Ovary (tissue), 7 donors: ENCODE measurements at regions not wholly inside any gene's neighbourhood (a gene's known extent, or its start where the extent isn't known, plus 50 kb on each side); places are given as distances from the start of the nearest gene placed in this dataset.
"Not testable (repeated sequence)": the region's sequence is repeated elsewhere in the genome, so short reads cannot be mapped to it uniquely, and the experiment has no call there.

Experiments used
- DNase-seq, 5 donors: peaks; one replicate each; pipeline ENCODE4 v3.0.0-alpha.2; 2019 to 2020
- H3K27ac ChIP-seq, 2 donors: fragments of 200-600 bp; one replicate each; pipeline versions ENCODE4 v1.5.1 to v1.8.0; 2019 to 2022
- H3K27me3 ChIP-seq: fragments of 200-600 bp; one replicate; pipeline ENCODE4 v1.8.0; 2022
- H3K36me3 ChIP-seq: fragments of 200-600 bp; sonication (generic); one replicate; pipeline ENCODE4 v1.5.1; 2019
- H3K4me1 ChIP-seq: one replicate; pipeline ENCODE4 v1.8.1; 2013; ENCODE audit warnings: mild to moderate bottlenecking, moderate library complexity; ENCODE audit not compliant: insufficient read depth
- H3K4me3 ChIP-seq: fragments of 200-600 bp; sonication (generic); one replicate; pipeline ENCODE4 v1.5.1; 2017
- H3K9me3 ChIP-seq, 2 donors: fragments of 200-600 bp in 1 of 2; sonication (generic) in 1 of 2; one replicate each; pipeline versions ENCODE4 v1.5.1 to v1.8.1; 2013 to 2019; ENCODE audit warnings: mild to moderate bottlenecking in 1 of 2, moderate library complexity in 1 of 2
- CTCF ChIP-seq, 3 donors: fragments of 450-650 bp in 2 of 3; fragments of 200-600 bp in 1 of 3; IDR thresholded peaks; one replicate each; pipeline versions ENCODE4 v1.5.1 to v1.8.0; 2016 to 2022; ENCODE audit warnings: antibody characterized with exemption in 3 of 3, mild to moderate bottlenecking in 1 of 3
- EP300 ChIP-seq: sonication (generic); formaldehyde crosslinking; IDR thresholded peaks from one replicate; pipeline ENCODE4 v1.6.1; 2017; ENCODE audit warnings: antibody characterized with exemption
- POLR2A ChIP-seq: fragments of 450-650 bp; IDR thresholded peaks from one replicate; pipeline ENCODE4 v1.6.1; 2017; ENCODE audit warnings: antibody characterized with exemption, mild to moderate bottlenecking, moderate library complexity
- WGBS, 3 donors: extraction: QIAGEN DNeasy Blood & Tissue Kit in 1 of 3; methylation state at CpG; one replicate each; pipeline versions ENCODE4 v1.1.5 to v1.1.7; 2013 to 2017; 5-methylcytosine and 5-hydroxymethylcytosine counted together
- intact Hi-C, 4 donors: fragments of 100-400 bp; cut with DNase I; formaldehyde crosslinking; loops; one replicate each; pipeline versions ENCODE4 v1.11.0 to v1.15.1; 2022 to 2023
- donor health status: DM: no; HTN: no; CAD: no; lungs with moderate emphysema.
- donor health status: DM: no; HTN: no; CAD: no.
- donor health status: Bipolar disorder and iron deficiency.
- donor health status: DM: no; HTN: no; CAD: no.
- donor health status: DM: yes; HTN: yes; CAD: no.

- no peaks in the 10 kb centered on the region for H3K36me3 ChIP-seq
- H3K4me3 ChIP-seq = no peak overlapping the region
- no peak overlapping the region for H3K27ac ChIP-seq
- no peaks in the 10 kb centered on the region for H3K27me3 ChIP-seq
- H3K4me1 ChIP-seq = no peaks in the 10 kb centered on the region
- intact Hi-C loops = no loop called here
- no peak for TF ChIP-seq EP300
- TF ChIP-seq POLR2A = no peak
- TF ChIP-seq CTCF (IDR thresholded peaks at IDR 0.05) = no peak
- H3K9me3 ChIP-seq = no peaks in the 10 kb centered on the region
- WGBS, 3 donors = 83 to 88% (median 85%) methylated on average over 11 of the region's 11 CpGs
- DNase-seq = no peak
Measured at GRCh38 chr12:75690296-75690955, 179.0 kb upstream of the KRR1 start.

- WGBS, 3 donors = 0 to 91% (median 86%) methylated on average over 1 of the region's 1 CpG
- H3K4me1 ChIP-seq, DNase-seq, H3K9me3 ChIP-seq, H3K27me3 ChIP-seq, H3K36me3 ChIP-seq, intact Hi-C loops, H3K4me3 ChIP-seq, H3K27ac ChIP-seq: not testable (repeated sequence)
Measured at GRCh38 chr12:75686233-75686632, 174.8 kb upstream of the KRR1 start.

GRCh38 chr12:75685617-75686225, 174.3 kb upstream of the KRR1 start:
- DNase-seq = no peak

GRCh38 chr12:75684678-75685616, 173.5 kb upstream of the KRR1 start:
- intact Hi-C loops = no loop called here
- Histone ChIP-seq H3K9me3 (no peaks in the 10 kb centered on the region), H3K4me3 (no peak overlapping the region), H3K27ac (no peak overlapping the region), H3K27me3 (no peaks in the 10 kb centered on the region), H3K36me3 (no peaks in the 10 kb centered on the region), H3K4me1 (no peaks in the 10 kb centered on the region)
- no peak for DNase-seq
- TF ChIP-seq EP300 (no peak), CTCF (IDR thresholded peaks at IDR 0.05) (no peak), POLR2A (no peak)
- 41 to 61% (median 60%) methylated on average over 5 of the region's 5 CpGs for WGBS, 3 donors

More at GRCh38 chr12:75685617-75686225, 174.3 kb upstream of the KRR1 start:
- Histone ChIP-seq H3K27ac (no peak overlapping the region), H3K4me1 (no peaks in the 10 kb centered on the region), H3K36me3 (no peaks in the 10 kb centered on the region), H3K9me3 (no peaks in the 10 kb centered on the region), H3K4me3 (no peak overlapping the region), H3K27me3 (no peaks in the 10 kb centered on the region)
- TF ChIP-seq CTCF (IDR thresholded peaks at IDR 0.05) (no peak), EP300 (no peak), POLR2A (no peak)
- WGBS, 3 donors = 51 to 53% (median 52%) methylated on average over 2 of the region's 2 CpGs
- intact Hi-C loops = no loop called here

GRCh38 chr12:75683995-75684586, 172.7 kb upstream of the KRR1 start:
- H3K4me1 ChIP-seq, intact Hi-C loops, DNase-seq, H3K27me3 ChIP-seq, H3K4me3 ChIP-seq, H3K27ac ChIP-seq, H3K9me3 ChIP-seq, H3K36me3 ChIP-seq: not testable (repeated sequence)
- 29 to 52% (median 41%) methylated on average over 4 of the region's 4 CpGs for WGBS, 3 donors
